Glutamatergic neuron (in vitro differentiated cells): ENCODE measurements at regions not wholly inside any gene's neighbourhood (a gene's known extent, or its start where the extent isn't known, plus 50 kb on each side); places are given as distances from the start of the nearest gene placed in this dataset.
"Not testable (repeated sequence)": the region's sequence is repeated elsewhere in the genome, so short reads cannot be mapped to it uniquely, and the experiment has no call there.

Source experiments
- DNase-seq: peaks from one replicate; pipeline ENCODE4 v3.0.0; 2022
- H3K27ac Mint-ChIP-seq: one replicate; pipeline ENCODE4 v1.8.0; 2020; ENCODE audit warnings: mild to moderate bottlenecking, mixed read lengths, inconsistent platforms; ENCODE audit not compliant: unreplicated experiment
- H3K27me3 Mint-ChIP-seq: one replicate; pipeline ENCODE4 v1.8.0; 2020; ENCODE audit warnings: mild to moderate bottlenecking, moderate library complexity, mixed read lengths, inconsistent platforms; ENCODE audit not compliant: unreplicated experiment
- H3K36me3 Mint-ChIP-seq: one replicate; pipeline ENCODE4 v1.8.0; 2020; ENCODE audit warnings: mild to moderate bottlenecking, mixed read lengths, inconsistent platforms; ENCODE audit not compliant: unreplicated experiment
- H3K4me1 Mint-ChIP-seq: one replicate; pipeline ENCODE4 v1.8.0; 2020; ENCODE audit warnings: mild to moderate bottlenecking, low read depth, mixed read lengths, inconsistent platforms; ENCODE audit not compliant: unreplicated experiment
- H3K4me3 Mint-ChIP-seq: one replicate; pipeline ENCODE4 v1.8.0; 2020; ENCODE audit warnings: mild to moderate bottlenecking, mixed read lengths, inconsistent platforms; ENCODE audit not compliant: unreplicated experiment
- H3K9me3 Mint-ChIP-seq: one replicate; pipeline ENCODE4 v1.8.0; 2020; ENCODE audit warnings: mild to moderate bottlenecking, moderate library complexity, mixed read lengths, inconsistent platforms; ENCODE audit not compliant: unreplicated experiment
- CTCF ChIP-seq: fragments of 200-600 bp; sonication (generic); IDR thresholded peaks from one replicate; pipeline ENCODE4 v1.5.0; 2021; ENCODE audit not compliant: partially characterized antibody, unreplicated experiment

DNA sequence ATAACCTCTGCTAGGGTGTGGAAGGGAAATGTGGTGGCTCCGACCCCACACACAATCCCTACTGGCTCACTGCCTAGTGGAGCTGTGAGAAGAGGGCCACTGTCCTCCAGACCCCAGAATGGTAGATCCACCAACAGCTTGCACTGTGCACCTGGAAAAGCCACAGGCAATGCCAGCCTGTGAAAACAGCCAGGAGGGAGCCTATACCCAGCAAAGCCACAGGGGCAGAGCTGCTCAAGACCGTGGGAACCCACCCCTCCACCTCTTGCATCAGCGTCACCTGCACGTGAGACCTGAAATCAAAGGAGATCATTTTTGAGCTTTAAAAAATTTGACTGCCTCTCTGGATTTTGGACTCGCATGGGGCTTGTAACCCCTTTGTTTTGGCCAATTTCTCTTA is 249.0 kb upstream of the CDH2 start:
- peaks cover 4% of the 10 kb centered on the region for H3K9me3 Mint-ChIP-seq
- no peaks in the 10 kb centered on the region for H3K27me3 Mint-ChIP-seq
- H3K4me1 Mint-ChIP-seq = no peaks in the 10 kb centered on the region
- TF ChIP-seq CTCF = no peak
- H3K36me3 Mint-ChIP-seq = peaks cover 9% of the 10 kb centered on the region
- no peak overlapping the region for H3K4me3 Mint-ChIP-seq
- no peak for DNase-seq
- H3K27ac Mint-ChIP-seq = no peak overlapping the region

GRCh38 chr18:28422577-28422976 is 245.6 kb upstream of the CDH2 start:
- Mint-ChIP-seq H3K9me3 (peaks cover 4% of the 10 kb centered on the region), H3K27ac (no peak overlapping the region), H3K36me3 (peaks cover 9% of the 10 kb centered on the region), H3K4me1 (no peaks in the 10 kb centered on the region), H3K27me3 (no peaks in the 10 kb centered on the region), H3K4me3 (no peak overlapping the region)
- no peak for DNase-seq
- no peak for TF ChIP-seq CTCF

- not testable (repeated sequence) for H3K27me3 Mint-ChIP-seq, H3K9me3 Mint-ChIP-seq, DNase-seq, H3K4me1 Mint-ChIP-seq, H3K36me3 Mint-ChIP-seq, H3K4me3 Mint-ChIP-seq, H3K27ac Mint-ChIP-seq
Measured at GRCh38 chr18:28421950-28422349, 245.0 kb upstream of the CDH2 start.

- no peaks in the 10 kb centered on the region for H3K27me3 Mint-ChIP-seq
- no peaks in the 10 kb centered on the region for H3K9me3 Mint-ChIP-seq
- H3K27ac Mint-ChIP-seq = no peak overlapping the region
- H3K4me3 Mint-ChIP-seq = no peak overlapping the region
- peaks cover 2% of the 10 kb centered on the region for H3K4me1 Mint-ChIP-seq
- TF ChIP-seq CTCF = no peak
- H3K36me3 Mint-ChIP-seq = no peaks in the 10 kb centered on the region
- no peak for DNase-seq
Measured at GRCh38 chr18:28412521-28412920, 235.6 kb upstream of the CDH2 start.

- DNase-seq = no peak
- no peak for TF ChIP-seq CTCF
- Mint-ChIP-seq H3K27me3 (no peaks in the 10 kb centered on the region), H3K4me1 (peaks cover 2% of the 10 kb centered on the region), H3K36me3 (no peaks in the 10 kb centered on the region), H3K27ac (no peak overlapping the region), H3K9me3 (no peaks in the 10 kb centered on the region), H3K4me3 (no peak overlapping the region)
Measured at GRCh38 chr18:28411806-28412205, 234.9 kb upstream of the CDH2 start.

DNA sequence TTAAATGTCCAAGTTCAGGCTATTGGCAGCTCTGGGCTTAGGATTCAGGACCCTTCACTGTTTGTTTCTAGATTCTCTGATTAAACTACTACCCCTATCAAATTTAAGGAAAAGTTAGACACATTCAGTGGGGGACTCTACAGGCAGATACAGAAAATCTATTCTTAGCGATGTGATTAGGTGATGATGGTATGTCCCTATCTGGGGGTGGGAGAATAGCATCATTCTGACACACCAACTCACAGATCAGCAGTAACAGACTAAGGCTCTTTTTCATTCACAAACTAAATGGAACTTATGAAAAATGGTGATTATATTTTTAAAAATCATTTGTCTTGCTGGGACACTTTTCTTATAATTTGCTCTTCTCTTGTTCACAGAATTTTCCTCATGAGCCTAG is 232.9 kb upstream of the CDH2 start:
- no peak overlapping the region for H3K4me3 Mint-ChIP-seq
- peaks cover 2% of the 10 kb centered on the region for H3K4me1 Mint-ChIP-seq
- TF ChIP-seq CTCF = no peak

More for the DNA sequence above, 232.9 kb upstream of the CDH2 start:
- H3K27me3 Mint-ChIP-seq = no peaks in the 10 kb centered on the region
- no peak overlapping the region for H3K27ac Mint-ChIP-seq
- H3K36me3 Mint-ChIP-seq = no peaks in the 10 kb centered on the region
- H3K9me3 Mint-ChIP-seq = no peaks in the 10 kb centered on the region
- no peak for DNase-seq
